ENCODE measurements at regions not wholly inside any gene's neighbourhood (a gene's known extent, or its start where the extent isn't known, plus 50 kb on each side); places are given as distances from the start of the nearest gene placed in this dataset.

DNA sequence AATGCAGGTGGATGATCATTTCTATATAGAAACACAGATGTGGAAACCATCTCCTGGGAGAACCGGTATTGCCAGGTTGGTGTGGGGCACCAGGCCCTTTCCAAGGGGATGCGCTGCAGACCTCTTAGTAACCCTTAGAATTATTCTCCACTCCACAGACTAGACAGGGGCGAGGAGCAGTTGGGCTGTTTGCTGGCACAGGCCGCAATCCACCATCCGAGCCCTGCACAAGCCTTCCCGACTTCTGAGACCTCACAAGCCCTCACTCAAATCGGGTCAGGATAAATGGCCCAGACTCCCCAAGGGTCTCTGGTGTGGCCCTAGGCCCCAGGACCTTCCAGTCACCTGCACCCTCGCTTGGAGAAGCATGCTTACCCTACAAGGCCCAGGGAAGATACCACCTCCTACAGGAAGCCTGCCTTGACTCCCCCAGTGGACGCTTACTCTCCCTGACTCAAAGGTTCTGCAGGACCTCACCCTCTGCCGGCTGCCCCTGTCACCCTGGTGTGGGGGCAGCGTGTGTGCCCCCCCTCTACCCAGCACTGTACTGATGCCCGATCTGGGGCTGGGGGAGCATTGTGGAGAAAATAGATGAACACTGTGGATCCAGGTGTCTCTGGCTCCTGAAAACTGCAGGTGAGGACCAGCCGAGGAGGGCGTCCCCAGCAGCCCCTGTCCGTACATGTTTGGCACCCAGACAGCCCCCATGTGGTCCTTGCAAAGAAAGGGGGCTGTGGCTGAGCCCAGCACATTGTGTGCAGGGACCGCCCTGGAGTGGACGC lies 49.8 kb upstream of the ACSF3 start:
- no peak for DNase-seq
